ENCODE measurements at regions not wholly inside any gene's neighbourhood (a gene's known extent, or its start where the extent isn't known, plus 50 kb on each side); places are given as distances from the start of the nearest gene placed in this dataset.

GRCh38 chr21:16180614-16181013 is 450.8 kb downstream of the USP25 start:
- DNase-seq (ENCODE audit: low spot score), result peak; percentile 14

DNA sequence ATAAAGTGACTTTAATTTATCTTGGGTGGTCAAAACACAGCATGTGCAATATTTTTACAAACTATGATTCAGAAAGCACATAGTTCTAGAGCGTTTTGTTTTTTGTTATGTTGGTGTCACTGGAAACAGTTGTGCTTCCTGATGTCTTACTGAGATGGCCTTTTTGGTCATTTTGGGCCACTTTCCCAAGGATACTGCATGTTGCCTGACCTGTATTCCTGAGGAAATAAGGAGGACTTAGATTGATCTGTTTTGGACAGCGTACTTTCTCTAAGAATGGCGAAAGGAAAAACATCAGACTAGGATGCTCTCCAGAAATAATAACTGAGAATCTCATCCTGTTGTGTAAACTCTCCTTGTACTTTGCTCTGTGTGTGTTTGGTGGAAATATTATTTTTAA is 451.2 kb downstream of the USP25 start:
- DNase-seq (ENCODE audit: low spot score), result no peak

DNA sequence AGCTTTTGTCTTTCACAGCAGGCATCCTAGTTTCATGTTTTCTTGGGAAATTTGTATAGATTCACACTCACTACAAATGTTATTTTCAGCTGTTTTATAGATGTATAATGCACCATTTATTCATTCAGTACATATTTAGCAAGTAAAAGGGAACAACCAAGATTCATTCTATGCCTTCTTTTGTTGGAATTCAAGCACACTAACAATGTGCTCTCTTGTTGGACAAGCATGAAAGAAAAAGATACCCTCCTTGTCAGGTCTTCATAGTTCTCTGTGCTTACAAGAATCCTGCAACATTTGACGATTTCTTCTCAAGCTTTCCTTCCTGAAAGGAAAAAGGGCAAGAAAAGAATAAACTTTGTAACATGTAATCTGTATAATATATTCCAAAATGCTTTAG is 456.0 kb downstream of the USP25 start:
- no peak for DNase-seq (ENCODE audit: low spot score)

GRCh38 chr21:16186742-16187141 is 457.0 kb downstream of the USP25 start:
- no peak for DNase-seq (ENCODE audit: low spot score)

DNA sequence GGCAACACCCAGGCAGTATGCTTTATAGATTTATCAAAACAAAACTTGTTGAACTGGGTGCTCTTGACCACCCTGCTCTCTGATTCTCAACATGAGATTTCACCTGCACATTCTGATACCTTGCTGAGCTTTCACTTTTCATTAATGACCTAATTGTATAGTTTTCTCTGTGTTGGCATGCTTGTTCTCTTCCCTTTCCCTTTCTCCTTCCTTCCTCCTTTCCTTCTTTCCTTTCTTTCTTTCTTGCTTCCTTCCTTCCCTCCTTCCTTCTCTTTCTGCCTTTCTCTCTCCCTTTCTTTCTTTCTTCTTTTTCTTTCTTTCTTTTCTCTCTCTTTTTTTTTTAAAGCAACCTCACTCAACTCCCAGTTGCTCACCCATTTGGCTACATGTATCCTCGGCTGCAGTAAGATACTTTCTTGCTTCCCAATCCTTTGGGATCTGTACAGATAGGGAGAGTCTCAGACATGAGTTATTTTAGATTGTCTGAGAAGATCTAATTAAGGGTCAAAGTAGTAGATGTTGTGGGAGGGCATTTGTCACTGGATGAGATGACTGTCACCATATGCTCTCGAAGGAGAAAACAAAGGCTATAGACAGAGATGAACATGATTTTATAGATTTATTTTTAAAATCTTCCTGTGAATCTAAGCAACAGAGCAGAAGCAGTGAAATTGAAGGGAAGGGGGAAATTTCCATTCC is 458.0 kb downstream of the USP25 start:
- DNase-seq (ENCODE audit: low spot score), result no peak

DNA sequence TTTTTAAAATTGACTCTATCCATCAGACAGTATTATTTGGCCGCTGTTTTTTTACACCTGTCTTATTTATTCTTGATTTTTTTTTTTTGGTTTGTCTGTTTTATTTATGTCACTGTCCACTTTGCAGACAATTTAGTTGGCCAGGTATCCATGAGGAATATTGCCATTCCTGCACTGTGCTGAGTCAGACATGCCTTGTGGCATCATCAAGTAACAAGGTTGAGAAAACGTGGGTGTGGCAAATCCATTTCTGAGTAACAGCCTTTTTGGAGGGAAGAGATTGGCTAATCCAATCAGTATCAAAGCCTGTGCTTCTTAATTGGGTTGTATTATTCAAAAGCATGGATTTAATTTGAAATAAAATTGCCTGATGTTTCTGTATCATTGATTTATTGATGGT is 463.1 kb downstream of the USP25 start:
- DNase-seq (ENCODE audit: low spot score), result no peak

DNA sequence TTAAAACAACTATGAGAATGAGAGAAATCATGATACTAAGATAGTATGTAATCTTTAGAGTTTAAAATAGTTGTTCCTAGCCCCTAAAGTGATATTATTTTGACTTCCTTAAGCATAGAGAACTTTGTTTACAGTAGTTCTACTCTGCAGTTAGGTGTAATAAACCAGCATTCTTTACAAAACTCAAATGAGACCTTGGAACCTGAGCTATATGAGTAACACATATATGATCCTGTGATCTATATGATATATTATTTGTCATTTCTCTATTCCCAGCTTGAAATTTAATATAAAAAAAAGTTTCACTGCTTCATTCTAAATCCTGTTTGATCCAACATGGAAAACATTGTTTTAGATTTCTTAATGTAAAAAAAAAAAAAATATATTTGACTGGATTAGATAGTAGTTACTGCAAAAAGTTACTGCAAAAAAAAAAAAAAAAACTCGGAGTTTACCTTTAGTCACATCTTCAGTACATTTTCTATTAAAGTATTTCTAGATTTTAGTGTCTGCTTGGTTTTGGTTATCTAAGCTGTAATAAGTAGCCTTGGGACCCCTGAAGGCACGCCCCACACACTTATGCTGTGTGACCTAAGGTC is 463.8 kb downstream of the USP25 start:
- DNase-seq (ENCODE audit: low spot score), result no peak

- peak; percentile 94 for DNase-seq (ENCODE audit: low spot score)
These were observed 464.5 kb downstream of the USP25 start for GRCh38 chr21:16194095-16194787.

- no peak for DNase-seq (ENCODE audit: low spot score)
These were observed 465.2 kb downstream of the USP25 start for GRCh38 chr21:16194788-16195537.

- peak; percentile 72 for DNase-seq (ENCODE audit: low spot score)
These were observed 465.7 kb downstream of the USP25 start for GRCh38 chr21:16195538-16195910.

DNA sequence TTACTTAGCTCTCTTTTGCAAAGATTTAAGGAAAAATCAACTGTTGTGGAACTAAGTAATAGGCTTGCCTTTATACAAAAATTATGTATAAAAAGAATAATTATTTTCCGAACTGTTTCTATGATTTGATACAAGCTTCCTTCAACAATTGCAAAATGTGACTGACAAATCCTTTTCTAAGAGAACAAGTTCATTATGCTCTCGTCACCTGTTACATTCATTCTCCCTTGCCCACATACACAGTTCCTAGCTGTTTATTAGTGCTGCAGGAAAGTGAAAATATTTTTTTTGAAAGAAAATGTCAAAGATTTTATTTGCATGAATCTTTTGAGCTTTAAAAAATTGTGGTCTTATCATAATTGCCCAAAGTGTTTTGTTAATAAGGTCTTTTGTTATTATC is 466.2 kb downstream of the USP25 start:
- peak; percentile 53 for DNase-seq (ENCODE audit: low spot score)

GRCh38 chr21:16198546-16198945 is 468.8 kb downstream of the USP25 start:
- DNase-seq (ENCODE audit: low spot score), result no peak

DNA sequence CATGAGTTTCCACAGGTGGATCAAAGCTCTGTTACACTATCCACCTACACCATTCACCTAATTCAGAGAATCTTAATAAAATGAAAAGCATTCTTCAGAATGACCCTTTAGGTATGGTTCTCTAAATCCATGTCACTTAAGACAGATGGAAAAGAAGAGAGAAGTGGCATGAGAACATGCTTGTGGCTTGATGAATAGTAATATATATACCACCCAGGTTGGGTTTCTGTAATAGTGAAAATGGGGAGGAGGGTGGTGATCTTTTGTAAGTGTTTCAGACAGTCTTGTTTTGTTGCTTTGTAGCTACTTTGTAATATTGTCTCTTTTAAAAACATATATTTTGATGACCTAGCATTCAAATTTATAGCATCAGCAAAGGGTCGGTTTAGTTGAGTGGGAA is 469.8 kb downstream of the USP25 start:
- no peak for DNase-seq (ENCODE audit: low spot score)

- DNase-seq (ENCODE audit: low spot score), result no peak
These were observed 471.9 kb downstream of the USP25 start for GRCh38 chr21:16201718-16202117.

GRCh38 chr21:16205527-16205926 is 475.7 kb downstream of the USP25 start:
- DNase-seq (ENCODE audit: low spot score), result no peak

DNA sequence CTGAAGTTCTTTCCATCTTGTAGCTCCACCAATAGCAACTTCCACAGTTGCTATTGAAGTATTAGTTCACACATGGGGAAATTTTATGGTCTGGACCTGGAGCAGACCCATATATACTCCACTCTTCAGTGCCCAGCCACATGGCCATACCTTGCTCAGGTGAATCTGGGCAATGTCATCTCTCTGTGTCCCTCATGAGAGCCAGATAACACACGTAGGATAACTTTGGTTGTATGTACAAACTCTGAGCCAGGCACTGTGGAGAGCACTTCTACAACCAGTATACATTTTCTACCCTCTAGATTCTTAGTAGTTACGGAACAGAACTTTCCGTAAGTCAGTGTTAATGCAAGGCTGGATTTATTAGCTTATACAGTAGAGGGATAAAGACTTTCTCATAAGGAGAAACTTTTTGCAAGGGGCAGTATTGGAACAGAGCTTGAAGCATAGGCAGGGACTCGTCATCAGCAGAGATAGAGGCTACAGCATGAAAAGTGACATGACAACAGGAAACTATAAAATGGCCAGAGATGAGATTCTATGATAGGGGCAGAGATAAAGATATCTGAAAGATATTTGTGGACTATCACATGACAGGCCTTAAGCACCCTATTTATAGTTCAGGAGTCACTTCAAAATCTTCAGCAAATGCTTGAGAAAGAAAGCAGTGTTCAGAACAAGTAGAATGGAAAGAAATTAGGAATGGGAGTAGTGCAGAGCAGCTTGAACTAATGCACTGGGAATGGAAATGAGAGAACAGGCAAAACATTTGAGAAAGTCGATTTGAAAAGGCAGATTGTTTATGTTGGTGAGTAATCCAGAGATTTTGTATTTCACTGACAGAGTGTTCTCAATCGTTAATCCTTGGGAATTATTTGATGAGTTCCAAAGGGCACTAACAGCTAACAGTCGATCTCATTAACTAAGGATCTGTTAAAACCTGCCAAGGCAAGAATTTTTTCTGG is 481.8 kb downstream of the USP25 start:
- peak; percentile 61 for DNase-seq (ENCODE audit: low spot score)

- no peak for DNase-seq (ENCODE audit: low spot score)
These were observed 483.7 kb downstream of the USP25 start for GRCh38 chr21:16213518-16213917.

- DNase-seq (ENCODE audit: low spot score), result no peak
These were observed 485.4 kb downstream of the USP25 start for GRCh38 chr21:16215193-16215592.

GRCh38 chr21:16215663-16216183 is 485.9 kb downstream of the USP25 start:
- DNase-seq (ENCODE audit: low spot score), result peak; percentile 38

- peak; percentile 59 for DNase-seq (ENCODE audit: low spot score)
These were observed 486.6 kb downstream of the USP25 start for GRCh38 chr21:16216288-16216962.
